ENCODE measurements at regions not wholly inside any gene's neighbourhood (a gene's known extent, or its start where the extent isn't known, plus 50 kb on each side); places are given as distances from the start of the nearest gene placed in this dataset.

DNA sequence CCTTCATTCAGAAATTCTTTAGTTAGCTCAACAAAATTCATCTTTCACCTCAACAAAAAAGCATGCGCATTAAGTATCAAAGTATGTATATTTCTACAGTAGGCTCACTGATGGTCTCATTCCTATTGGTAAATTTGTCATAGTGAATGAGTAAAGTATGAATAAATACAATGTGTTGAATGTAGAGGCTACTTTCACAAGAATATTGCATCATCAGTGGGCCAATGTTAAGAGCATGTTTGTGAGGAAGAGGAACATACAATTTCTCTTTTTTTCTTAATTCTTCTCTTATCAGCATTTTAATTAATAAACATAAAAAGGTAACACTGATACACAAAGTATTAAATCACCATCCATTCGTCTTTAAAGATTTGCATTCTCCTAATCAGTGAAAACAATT is 505.1 kb downstream of the CETN3 start:
- H3K9me3 ChIP-seq, result no peaks in the 10 kb centered on the region
- H3K27me3 ChIP-seq, result no peaks in the 10 kb centered on the region
- TF ChIP-seq EP300 (IDR thresholded peaks at IDR 0.05), result no peak
- no peak overlapping the region for H3K27ac ChIP-seq
- intact Hi-C loops (cut with DNase I; ENCODE audit: low total_unique reads), result no loop called here
- H3K36me3 ChIP-seq, result no peaks in the 10 kb centered on the region
- no peak for DNase-seq
- H3K4me1 ChIP-seq, result peaks cover 0 to 11% (median 0%) of the 10 kb centered on the region in 4 donors
- H3K4me3 ChIP-seq, result no peak overlapping the region
- 62 to 76% (median 69%) methylated on average over 2 of the region's 2 CpGs for WGBS, 5 donors

DNA sequence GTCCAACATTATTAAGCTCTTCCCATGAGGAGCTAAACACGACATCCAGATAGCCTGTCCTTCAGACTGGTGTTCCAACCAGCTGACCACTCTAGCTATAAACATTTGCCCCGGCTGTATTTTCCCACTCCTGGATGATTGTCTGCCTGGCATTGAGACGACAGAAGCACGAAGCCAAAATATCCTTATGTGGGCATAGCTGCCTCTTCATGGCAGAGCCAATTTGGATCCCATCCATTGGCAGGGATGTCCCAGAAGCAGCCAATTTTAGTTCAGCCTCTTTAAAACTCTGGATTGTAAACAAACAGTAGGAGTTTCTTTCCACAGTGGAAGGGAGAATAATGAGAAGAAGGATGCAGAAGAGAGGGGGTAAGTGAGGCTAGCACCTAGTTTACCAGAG is 507.6 kb downstream of the CETN3 start:
- H3K9me3 ChIP-seq, result no peaks in the 10 kb centered on the region
- no peak for TF ChIP-seq POLR2A (IDR thresholded peaks at IDR 0.05)
- no peak for TF ChIP-seq EP300 (IDR thresholded peaks at IDR 0.05)
- TF ChIP-seq POLR2AphosphoS5 (IDR thresholded peaks at IDR 0.05), result peak in 1 of 3 donors; percentile 24
- TF ChIP-seq, protein P1, sequence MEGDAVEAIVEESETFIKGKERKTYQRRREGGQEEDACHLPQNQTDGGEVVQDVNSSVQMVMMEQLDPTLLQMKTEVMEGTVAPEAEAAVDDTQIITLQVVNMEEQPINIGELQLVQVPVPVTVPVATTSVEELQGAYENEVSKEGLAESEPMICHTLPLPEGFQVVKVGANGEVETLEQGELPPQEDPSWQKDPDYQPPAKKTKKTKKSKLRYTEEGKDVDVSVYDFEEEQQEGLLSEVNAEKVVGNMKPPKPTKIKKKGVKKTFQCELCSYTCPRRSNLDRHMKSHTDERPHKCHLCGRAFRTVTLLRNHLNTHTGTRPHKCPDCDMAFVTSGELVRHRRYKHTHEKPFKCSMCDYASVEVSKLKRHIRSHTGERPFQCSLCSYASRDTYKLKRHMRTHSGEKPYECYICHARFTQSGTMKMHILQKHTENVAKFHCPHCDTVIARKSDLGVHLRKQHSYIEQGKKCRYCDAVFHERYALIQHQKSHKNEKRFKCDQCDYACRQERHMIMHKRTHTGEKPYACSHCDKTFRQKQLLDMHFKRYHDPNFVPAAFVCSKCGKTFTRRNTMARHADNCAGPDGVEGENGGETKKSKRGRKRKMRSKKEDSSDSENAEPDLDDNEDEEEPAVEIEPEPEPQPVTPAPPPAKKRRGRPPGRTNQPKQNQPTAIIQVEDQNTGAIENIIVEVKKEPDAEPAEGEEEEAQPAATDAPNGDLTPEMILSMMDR (IDR thresholded peaks at IDR 0.05), result no peak
- no peak overlapping the region for H3K4me3 ChIP-seq
- H3K36me3 ChIP-seq, result no peaks in the 10 kb centered on the region
- H3K27ac ChIP-seq, result peak overlapping the region in 3 of 5 donors; percentile 37 to 41 (median 39)
- 49 to 78% (median 75%) methylated on average over 4 of the region's 4 CpGs for WGBS, 5 donors
- intact Hi-C loops (cut with DNase I; ENCODE audit: low total_unique reads), result no loop called here
- H3K27me3 ChIP-seq, result no peaks in the 10 kb centered on the region
- H3K4me1 ChIP-seq, result peaks cover 0 to 11% (median 0%) of the 10 kb centered on the region in 4 donors
- DNase-seq, result peak in 1 of 2 donors; percentile 31

DNA sequence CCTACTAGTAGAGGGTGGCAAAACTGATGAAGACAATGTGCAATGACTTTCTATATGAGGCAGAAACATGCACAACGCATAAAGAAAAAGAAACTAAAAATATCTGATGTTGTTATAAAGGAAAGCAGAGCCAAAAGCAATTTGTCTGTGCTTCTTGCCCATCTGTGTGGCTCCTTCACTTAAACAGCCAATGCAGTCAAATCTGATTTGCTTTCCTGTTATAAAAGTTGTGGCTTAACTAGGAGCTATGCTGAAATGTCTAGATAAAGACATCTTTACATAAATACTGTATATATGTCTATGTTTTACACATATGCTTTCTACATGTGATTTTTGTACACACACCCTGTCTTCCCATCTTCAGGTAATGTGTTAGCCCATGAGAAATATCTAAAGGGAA is 508.2 kb downstream of the CETN3 start:
- no peak for TF ChIP-seq POLR2A (IDR thresholded peaks at IDR 0.05)
- TF ChIP-seq, protein P1 (IDR thresholded peaks at IDR 0.05), result no peak
- no peak for TF ChIP-seq POLR2AphosphoS5 (IDR thresholded peaks at IDR 0.05)
- TF ChIP-seq EP300 (IDR thresholded peaks at IDR 0.05), result no peak
- Histone ChIP-seq H3K4me3 (no peak overlapping the region), H3K36me3 (no peaks in the 10 kb centered on the region), H3K27me3 (no peaks in the 10 kb centered on the region), H3K9me3 (peaks cover 0 to 4% (median 1%) of the 10 kb centered on the region in 4 donors), H3K4me1 (peaks cover 0 to 11% (median 0%) of the 10 kb centered on the region in 4 donors), H3K27ac (peak overlapping the region in 3 of 5 donors; percentile 37 to 41 (median 39))
- WGBS, 5 donors, result 62 to 85% (median 71%) methylated on average over 1 of the region's 1 CpG
- DNase-seq, result no peak
- intact Hi-C loops (cut with DNase I; ENCODE audit: low total_unique reads), result no loop called here

DNA sequence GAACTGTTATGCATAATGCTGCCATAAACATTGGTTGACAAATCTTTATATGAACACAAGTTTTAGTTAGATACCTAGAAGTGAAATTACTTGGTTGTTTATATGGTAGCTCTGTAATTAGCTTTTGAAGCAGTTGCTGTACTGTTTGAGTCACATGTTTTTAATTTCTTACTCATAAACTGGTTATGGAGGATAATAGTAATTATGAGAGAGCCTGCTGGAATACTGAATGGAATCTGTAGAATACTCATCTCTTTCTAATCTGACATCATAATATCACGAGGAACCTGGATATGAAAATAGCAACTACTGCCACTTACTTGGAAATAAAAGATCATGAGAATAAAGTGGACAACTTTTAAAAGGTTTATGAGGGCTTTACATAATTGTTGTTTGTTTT is 509.2 kb downstream of the CETN3 start:
- WGBS, 5 donors, result 60 to 89% (median 66%) methylated on average over 1 of the region's 1 CpG
- H3K9me3 ChIP-seq, result peaks cover 0 to 13% (median 4%) of the 10 kb centered on the region in 4 donors
- no peak overlapping the region for H3K4me3 ChIP-seq
- no peaks in the 10 kb centered on the region for H3K27me3 ChIP-seq
- no peak overlapping the region for H3K27ac ChIP-seq
- intact Hi-C loops (cut with DNase I; ENCODE audit: low total_unique reads), result no loop called here
- no peaks in the 10 kb centered on the region for H3K36me3 ChIP-seq
- TF ChIP-seq, protein P1 (IDR thresholded peaks at IDR 0.05), result no peak
- TF ChIP-seq POLR2A (IDR thresholded peaks at IDR 0.05) (no peak), EP300 (IDR thresholded peaks at IDR 0.05) (no peak), POLR2AphosphoS5 (IDR thresholded peaks at IDR 0.05) (no peak)
- DNase-seq, result no peak
- peaks cover 0 to 11% (median 0%) of the 10 kb centered on the region in 4 donors for H3K4me1 ChIP-seq

DNA sequence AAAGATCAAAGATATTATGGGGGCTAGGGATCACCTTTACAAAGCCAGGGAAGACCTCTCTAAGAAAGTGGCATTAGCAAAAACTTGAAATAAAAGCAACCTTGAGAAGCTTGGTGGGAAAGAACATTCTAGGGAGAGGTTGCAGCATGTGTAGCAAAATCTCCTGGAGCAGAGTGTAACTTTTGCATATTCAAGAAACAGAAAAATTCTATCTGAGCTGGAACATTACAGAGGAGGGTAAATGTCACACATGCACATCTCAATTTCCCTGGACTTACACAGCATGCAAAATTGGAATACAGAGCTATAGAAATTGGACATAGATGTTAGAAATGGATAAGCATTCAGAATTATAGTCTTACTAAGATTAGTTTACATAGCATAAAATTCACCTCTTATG is 510.0 kb downstream of the CETN3 start:
- no peaks in the 10 kb centered on the region for H3K27me3 ChIP-seq
- peaks cover 0 to 13% (median 6%) of the 10 kb centered on the region in 4 donors for H3K9me3 ChIP-seq
- intact Hi-C loops (cut with DNase I; ENCODE audit: low total_unique reads), result no loop called here
- peaks cover 0 to 11% (median 0%) of the 10 kb centered on the region in 4 donors for H3K4me1 ChIP-seq
- H3K4me3 ChIP-seq, result no peak overlapping the region
- no peaks in the 10 kb centered on the region for H3K36me3 ChIP-seq
- no peak overlapping the region for H3K27ac ChIP-seq
- no peak for TF ChIP-seq POLR2AphosphoS5 (IDR thresholded peaks at IDR 0.05)
- TF ChIP-seq, protein P1 (IDR thresholded peaks at IDR 0.05), result no peak
- TF ChIP-seq EP300 (IDR thresholded peaks at IDR 0.05), result no peak
- TF ChIP-seq POLR2A (IDR thresholded peaks at IDR 0.05), result no peak
- DNase-seq, result no peak

All from stomach (tissue), 8 donors.